GM18909 (cell line): ENCODE measurements at regions not wholly inside any gene's neighbourhood (a gene's known extent, or its start where the extent isn't known, plus 50 kb on each side); places are given as distances from the start of the nearest gene placed in this dataset.
"Not testable (repeated sequence)": the region's sequence is repeated elsewhere in the genome, so short reads cannot be mapped to it uniquely, and the experiment has no call there.

ENCODE experiments used
- ATAC-seq: cut with Tn5 transposase; IDR thresholded peaks from one replicate; pipeline ENCODE4 v1.9.1; 2021; ENCODE audit warnings: mild to moderate bottlenecking; ENCODE audit not compliant: unreplicated experiment, poor library complexity

DNA sequence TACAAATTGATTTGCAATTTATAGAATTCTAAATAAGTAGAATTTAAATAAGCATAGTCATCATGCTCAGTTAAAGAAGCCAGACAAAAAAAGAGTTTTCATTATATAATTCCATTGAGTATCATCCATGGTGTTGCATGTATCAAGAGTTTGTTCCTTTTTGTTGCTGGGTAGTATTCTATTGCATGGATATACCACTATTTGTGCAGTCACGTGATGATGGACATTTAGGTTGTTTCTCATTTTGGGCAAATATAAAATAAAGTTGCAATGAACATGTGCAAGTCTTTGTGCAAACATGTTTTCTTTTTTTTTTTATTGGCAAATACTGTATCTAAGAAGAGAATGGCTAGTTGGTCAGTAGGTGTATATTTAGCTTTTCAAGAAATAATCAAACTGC lies 186.2 kb upstream of the FRMD6 start:
- no peak for ATAC-seq

DNA sequence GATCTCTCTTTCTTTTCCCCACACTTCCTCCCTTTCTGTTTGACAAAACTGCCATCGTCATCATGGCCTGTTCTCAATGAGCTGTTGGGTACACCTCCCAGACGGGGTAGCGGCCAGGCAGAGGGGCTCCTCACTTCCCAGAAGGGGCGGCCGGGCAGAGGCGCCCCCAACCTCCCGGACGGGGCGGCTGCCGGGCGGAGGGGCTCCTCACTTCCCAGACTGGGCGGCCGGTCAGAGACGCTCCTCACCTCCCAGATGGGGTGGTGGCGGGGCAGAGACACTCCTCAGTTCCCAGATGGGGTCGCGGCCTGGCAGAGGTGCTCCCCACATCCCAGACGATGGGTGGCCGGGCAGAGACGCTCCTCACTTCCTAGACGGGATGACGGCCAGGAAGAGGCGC lies 184.3 kb upstream of the FRMD6 start:
- ATAC-seq: not testable (repeated sequence)

DNA sequence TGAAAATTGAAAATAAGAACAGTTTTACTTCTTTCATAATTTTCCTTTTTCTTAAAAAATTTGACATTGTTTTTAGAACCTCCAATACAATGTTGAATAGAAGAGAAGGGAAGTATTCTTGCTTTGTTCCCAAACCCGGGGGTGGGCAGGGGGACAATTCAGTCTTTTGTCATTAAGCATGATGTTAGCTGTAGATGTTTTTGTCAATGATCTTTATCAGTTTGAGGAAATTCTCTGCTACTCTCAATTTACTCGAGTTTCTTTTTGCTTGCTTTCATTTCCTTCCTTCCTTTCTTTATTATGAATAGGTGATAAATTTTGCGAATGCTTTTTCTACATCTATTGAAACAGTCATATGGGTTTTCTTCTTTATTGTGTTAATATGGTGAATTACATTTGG lies 183.2 kb upstream of the FRMD6 start:
- no peak for ATAC-seq

DNA sequence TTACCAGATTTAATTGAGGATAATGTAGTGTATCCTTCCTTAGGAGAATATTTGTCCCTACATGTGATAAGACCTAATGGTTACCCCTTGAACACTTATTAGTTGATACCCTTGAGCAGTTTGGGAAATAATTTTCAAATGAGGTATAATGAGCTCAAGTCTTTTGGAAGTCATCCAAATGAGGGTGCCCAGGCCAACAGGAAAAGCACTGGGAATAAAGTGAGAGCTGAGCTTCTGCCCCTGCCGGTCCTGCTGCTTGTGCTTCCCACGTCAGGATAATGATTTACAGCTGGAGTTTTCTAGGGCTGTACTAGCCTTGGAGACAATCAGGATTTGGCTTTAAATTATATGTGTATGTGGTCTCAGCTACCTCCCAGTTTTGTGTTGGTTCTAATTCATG lies 178.8 kb upstream of the FRMD6 start:
- ATAC-seq: no peak

DNA sequence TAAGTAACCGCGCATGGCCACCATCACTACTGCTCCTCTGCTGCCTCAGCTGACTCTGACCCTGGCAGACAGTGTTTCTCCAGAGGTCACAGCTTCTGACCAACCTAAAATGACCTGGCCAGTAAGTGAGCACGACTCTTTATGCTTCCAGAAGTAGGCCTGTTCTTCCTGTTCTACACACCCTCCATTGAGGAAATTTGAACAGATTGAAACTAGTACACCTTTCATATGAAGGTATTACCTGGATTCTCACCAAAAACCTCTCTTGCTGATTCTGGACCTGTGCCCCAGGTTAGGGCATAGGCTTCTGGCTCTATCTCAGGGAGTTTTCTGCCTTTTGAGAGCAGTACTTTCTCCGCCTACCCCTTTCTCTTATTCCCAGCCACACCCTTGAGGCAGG lies 178.4 kb upstream of the FRMD6 start:
- ATAC-seq: no peak

DNA sequence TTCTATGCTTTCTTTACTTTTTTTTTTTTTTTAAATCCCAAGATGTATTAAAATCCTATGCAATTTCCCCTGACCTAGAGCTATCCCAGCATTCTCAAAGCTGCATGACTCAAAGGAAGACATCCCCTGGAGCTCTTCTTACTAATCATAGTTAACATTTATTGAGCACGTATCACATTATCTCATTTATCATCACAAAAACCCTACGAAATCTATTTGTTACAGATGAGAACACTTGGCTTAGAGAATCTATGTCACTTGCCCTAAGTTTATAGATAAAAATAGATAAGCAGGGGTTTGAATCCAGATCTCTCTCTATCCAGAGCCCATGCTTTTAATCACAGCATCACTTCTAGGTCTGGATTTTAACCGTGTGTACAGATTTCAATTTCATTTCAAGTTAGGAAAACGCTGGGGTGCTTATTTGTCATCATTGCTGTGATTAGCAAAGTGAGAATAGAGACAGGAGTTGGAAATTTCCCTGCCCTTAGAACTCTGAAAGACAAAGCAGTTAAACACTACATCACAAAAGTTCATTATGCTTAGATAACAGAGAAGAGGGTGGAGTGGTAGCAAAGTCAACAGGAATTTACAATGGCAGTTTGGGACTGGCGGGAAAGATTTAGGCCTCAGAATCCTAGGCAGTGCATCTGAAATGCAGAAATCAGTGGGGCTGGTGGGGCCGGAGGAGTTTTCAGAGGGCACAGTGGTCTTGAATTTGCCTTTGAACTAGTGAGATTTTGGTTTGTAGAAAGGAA lies 177.7 kb upstream of the FRMD6 start:
- no peak for ATAC-seq

DNA sequence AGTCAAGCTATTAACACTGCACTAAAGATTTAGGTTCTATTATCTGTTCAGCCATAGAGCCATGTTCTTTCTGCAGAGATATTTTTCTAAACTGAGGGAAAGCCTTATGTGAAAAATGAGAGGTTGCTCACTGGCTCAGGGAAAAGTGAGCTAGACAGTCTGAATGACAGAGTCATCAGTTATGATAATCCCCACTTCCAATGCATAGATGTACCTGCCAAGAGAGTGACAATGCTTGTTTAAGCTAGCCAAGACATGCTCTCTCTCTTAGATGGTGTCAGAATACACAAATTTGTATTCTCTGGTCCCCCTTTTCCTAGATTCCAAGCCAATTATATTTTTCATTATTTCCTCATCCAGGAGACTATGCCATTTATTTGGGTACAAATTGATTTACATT lies 176.9 kb upstream of the FRMD6 start:
- ATAC-seq: no peak

DNA sequence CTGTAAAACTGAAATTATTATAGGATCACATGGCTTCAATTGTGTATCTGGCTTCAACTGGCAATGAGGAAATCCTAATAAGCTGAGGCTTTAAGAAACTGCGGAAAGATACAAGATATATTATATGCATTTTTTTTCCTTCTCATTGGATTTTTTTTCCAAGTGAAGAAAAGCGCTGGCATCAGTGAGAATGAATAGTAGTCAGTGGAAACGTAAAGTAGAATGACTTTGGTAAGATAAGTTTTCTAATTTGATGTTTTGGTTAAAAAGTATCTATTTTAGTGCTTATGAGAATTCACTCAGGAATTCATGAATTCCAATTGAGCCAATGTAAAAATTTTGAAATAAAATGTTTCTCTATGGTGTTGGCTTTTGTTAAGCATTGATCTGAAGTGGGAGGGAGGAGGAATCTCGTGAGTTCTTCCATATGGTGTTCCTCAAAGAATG lies 173.5 kb upstream of the FRMD6 start:
- ATAC-seq: no peak

DNA sequence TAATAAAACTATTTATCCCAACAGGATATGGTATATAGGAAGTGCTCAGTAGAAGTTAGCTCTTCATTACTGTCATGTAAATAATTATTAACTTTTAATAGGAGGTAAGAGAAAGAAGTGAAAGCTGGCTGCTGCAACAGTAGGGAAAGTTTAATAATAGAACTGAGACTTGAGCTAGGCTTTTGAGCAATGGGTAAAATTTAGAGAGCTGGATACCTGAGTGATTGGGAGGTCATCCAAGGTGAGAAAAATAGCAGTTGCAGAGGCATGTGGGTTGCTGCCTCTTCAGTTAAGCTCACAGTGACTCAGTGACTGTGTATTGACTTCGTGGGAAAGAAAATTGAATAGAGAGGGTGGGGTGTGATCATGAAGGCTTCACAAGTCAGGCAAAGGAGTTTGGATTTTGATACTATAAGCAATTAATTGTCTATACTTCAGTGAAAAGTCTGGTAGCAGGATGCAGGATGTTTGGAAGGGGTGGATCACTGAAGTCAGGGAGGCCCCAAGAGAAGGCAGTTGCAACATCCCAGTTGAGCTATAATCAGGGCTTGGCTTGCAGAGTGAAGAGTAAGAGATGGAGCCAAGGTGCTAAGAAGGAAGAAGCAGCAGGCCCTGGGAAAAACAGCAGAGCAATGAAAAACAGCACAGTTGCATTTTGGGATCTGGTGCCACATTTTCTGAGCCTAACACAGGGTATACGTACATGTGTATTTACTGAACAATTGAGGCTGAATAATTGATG lies 172.0 kb upstream of the FRMD6 start:
- ATAC-seq: peak; percentile 66

DNA sequence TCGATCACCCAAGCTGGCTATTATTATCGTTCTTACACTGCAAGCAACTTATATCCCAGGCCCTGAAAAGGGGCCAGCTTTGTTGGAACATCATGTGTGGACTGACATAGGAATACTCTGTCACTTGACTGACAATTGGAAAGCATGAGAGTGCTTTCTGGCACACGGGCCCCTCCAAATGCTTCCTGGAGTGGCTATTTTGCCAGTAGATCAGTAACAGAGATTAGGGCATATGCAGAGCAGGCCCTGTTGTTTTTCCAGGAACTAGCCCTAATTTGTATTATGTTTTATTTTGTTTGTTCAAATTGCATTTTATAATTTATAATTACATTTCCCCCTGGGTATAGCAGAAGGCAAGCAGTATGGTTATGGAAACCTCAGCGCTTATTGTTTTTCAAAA lies 170.1 kb upstream of the FRMD6 start:
- ATAC-seq: no peak

DNA sequence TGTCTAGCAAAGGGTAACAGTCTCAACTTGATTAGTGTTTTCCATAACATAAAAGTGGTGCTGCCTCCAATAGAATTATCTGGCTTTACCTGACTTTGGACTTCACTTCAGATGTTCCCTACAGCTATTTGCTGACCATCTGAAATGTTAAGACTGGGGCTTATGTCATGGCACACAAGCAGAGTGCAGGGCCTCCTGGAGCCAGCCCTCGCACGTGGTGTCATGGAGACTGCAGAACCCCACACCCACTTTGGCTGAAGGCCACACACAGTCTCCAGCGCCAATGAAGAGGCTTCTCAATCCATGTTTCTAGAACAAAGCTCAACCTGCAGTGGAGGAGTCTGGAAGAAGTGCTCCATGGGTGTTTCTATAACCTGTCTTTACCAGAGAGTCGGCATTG lies 169.6 kb upstream of the FRMD6 start:
- ATAC-seq: no peak

DNA sequence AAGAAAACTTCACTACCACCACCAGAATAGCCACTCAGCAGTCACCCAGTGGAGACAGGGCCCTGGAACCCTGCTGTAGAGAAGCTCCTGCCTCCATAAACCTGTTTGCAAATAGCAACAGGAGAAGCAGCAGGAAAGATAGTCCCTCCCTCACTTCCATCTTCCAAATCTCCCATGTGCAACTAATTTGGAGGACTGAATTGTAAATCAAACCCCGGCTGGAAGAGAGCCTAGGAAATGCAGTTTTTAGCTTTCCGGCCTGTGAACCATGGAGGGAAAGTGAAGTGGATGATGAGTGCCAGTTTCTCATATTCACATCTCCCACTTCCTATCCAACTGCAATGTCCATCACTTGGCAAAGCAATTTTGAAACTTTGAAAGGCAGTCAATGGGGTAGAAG lies 167.2 kb upstream of the FRMD6 start:
- no peak for ATAC-seq

DNA sequence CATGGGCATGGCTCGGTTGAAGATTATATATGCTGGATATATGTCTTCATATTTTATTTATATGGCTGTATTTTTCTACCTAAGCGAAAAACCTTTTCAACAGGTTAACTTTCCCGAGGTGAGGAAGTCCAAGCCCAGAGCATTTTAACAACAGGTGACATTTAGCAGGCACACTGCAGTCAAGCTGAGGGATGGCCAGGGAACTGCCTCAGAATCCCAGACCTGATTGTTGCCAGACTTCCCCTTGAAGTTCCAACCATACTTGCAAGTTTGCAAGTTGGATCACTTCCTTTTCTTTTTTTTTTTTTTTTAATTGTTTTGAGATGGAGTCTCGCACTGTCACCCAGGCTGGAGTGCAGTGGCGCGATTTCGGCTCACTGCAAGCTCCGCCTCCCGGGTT lies 166.0 kb upstream of the FRMD6 start:
- no peak for ATAC-seq

DNA sequence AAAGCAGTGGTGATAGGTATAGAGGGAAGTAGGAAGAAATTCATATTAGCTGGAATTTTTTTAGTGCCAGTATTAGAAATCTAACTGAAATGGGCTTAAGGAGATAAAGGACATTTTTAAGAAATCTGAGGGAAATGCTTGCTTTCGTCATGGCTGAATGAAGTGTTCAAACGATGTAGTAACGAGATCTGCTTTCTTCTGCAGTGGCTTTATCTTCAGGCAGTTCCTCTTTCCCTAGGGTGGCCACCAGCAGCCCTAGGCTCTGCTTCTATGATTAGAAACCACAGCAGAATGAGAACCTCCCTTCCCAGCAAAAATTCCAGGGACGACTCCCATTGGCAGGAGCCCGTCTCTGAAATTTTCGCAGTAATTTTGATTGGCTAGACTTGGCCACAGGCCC lies 163.9 kb upstream of the FRMD6 start:
- ATAC-seq: no peak

DNA sequence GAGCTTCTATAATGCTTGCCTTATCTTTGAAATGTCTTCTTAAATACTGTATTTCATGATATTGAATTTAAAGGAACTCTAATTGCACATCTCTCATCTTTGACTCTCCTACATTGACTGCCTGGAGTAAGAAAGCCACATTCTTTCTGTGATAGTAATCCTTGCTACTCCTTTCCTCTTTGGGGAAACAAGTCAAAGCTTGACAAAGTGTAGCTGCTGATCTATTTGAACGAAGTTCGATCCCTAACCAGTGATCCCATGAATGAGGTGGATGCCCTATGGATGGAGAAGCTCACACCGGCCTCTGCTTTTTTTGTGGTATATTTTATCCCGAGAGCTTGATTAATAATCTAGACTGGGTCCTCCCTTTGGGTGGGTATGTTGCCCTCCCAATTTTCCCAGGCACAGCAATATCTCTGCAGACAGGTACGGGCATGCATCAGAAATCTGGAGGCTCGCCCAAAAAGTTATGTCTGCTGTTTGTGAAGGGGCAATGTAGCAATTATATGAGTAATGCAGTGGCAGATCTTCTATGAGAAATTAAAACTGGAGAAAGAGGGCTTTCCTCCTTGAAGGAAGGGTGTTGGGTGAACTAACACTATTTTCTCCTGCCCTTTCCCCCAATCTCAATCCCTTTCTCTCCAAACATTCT lies 163.0 kb upstream of the FRMD6 start:
- no peak for ATAC-seq

DNA sequence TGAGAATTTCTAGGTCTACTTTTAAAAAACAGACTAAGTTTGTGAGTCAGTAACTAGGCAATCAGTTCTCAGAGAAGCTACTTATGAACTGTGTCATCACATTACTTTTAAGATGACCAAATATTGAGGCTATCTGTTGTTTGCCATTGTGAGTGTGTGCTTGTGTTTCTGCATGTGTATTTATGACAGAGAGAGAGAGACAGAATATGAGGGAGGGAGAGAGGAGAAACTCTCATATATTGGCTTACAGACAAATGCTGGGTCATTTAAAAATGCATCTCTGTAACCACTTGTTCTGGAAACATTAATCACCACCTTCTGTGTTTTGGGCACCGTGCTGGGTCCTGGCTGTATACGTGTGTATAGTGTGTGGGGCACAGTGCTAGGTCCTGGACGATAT lies 161.5 kb upstream of the FRMD6 start:
- ATAC-seq: no peak

DNA sequence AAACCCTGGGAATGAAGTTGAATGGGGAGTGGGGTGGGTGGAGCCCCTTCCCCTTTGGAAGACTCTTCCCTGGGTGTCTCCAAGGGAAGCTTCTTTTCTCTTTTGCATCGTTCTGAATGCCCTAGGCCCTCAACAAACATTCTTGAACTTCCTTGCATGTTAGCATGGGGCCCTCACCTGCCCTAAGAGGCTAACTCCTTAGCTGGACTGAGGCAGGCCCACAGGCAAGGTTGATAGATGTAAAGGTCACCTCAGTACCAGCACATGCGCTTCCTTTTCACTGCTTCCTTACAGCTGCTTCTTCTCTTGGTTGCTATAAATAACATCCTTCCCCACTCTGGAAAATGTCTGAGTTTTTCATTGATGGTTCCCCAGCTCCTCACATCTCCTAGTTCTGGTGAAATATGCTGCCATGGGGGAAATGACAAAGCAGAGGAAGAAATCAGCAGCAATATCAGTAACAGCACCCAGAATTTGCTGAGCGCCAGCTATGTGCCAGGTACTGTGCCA lies 160.6 kb upstream of the FRMD6 start:
- ATAC-seq: no peak

DNA sequence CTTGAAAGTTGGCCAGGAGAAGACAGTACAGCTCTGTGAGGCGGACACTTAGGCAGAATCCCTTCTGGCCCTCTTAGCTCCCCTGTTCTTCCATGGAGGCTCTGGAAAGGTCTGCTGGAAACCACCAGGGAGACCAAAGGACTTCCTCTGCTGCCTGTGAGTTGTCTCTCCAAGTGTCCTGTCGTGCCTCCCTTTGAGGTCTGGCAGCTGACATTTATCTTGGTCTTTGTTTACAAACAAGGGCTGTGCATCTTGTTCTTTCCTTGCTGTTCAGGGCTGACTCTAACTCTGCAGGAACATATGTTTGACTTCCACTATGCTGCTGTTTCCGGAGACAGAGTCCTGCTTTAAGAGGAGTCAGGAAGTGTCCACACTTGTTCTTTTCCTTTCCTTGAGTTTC lies 159.9 kb upstream of the FRMD6 start:
- no peak for ATAC-seq

DNA sequence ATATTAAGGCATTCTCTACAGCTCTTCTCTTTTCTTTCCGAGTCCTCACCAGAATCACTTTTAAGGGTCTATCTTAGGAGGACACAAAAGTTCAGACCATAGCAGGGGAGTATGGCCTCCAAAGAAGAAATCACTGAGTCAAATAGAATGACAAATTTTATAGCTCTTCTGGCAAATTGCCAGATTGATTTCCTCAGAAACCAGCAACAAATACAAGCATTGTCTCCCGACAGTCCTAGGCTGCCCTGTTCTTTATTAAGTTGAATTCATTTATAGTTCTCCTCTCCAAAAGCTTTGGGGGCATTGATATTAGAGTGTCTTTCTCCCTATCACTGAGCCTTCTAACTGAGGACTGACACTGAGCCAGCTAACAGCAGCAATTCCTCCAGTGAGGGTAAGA lies 156.4 kb upstream of the FRMD6 start:
- ATAC-seq: no peak

DNA sequence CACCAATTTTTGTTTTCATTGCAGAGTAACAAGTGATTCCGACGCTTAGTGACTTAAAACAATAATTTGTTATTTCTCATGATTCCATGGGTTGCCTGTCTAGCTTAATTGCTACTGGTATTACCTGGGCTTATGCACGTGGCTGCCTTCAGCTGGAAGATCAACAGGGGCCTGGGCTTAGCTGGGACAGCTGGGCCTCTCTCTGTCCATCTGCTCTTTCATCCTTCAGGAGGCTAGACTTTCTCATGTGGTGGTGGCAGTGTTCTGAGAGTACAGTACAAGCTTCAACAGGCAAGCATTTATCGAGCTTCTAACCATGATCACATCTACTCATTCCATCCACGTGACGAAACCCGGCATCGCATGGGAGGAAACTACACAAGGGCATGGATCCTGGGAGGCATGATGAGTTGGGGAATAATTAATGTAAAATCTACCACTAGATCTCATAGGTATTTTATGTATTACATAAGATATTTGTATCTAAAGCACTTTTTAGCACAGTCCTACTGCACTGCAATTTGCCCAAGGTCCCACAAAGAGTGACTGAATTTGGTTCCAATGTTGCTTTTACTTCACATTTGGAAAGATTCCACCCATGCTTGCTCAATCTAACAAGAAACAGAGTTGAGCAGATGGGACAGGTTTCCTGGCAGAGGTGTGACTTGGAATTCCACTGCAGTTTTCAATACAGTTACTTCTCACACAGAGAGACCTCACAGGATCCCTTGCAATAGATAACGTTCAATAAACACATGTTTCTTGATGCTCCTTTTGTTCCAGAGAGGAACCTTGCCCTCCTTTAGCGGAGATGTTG lies 153.1 kb upstream of the FRMD6 start:
- no peak for ATAC-seq
